HG02798 (cell line): ENCODE measurements at regions not wholly inside any gene's neighbourhood (a gene's known extent, or its start where the extent isn't known, plus 50 kb on each side); places are given as distances from the start of the nearest gene placed in this dataset.

Experiments
- ATAC-seq: cut with Tn5 transposase; IDR thresholded peaks from one replicate; pipeline ENCODE4 v1.9.1; 2021; ENCODE audit warnings: mild to moderate bottlenecking; ENCODE audit not compliant: unreplicated experiment, poor library complexity

DNA sequence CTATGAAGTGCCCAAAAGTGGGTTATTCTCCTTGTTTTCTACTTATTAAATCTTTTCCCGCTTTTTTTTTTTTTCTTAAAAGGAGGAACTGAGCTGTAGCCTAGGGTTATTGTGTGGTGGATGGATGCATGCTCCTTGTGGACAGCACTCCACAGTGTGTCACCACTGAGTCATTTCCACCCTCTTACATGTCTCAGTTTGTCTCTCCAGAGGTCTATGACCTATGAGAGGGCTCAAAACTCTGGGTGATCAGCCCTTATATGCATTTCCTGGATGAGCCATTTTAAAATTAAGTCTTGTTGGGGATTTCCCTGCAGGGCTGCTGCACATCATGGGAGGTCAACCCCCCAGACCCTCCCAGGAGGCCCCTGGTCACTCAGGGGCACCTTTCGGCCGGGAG is 102.2 kb upstream of the MOCS2 start:
- ATAC-seq: no peak

DNA sequence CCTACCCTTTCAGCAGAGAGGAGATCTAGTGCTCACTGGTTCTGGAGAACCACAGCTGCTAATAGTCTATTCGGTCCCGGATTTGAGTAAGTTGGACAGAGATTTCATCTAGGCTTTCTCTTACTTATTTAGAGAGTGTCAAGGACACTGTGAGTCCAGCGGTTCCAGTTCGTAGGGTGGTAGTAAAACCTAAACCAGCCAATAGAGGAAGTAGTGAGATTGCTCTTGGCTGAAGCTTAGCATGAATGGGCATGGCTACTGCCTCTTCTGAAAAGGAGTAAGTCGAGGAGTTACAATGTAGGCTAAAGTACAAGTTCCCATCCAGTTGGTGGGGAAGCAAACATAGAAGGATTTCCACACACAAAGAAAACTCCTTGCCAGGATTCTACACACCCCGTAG is 109.6 kb upstream of the MOCS2 start:
- peak; percentile 40 for ATAC-seq

DNA sequence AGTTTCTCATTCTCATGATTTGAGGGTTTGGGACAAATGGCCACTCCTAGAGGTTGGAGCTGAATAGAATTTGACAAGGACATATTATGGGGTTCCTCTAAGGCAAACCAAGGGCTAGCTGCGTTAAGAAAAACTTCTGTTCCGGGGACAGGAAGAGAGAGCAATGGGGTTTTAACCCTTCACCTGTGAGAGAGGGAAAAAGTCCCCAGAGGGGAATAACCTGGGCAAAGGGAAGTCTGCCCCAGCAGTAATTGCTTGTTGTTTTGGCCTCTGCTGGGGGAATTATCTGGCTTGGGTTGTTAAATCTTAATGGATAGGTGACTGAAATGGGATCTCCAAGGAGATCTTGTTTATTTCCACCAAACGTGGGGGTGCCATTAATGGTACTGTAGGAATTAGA is 110.1 kb upstream of the MOCS2 start:
- ATAC-seq: peak; percentile 59

DNA sequence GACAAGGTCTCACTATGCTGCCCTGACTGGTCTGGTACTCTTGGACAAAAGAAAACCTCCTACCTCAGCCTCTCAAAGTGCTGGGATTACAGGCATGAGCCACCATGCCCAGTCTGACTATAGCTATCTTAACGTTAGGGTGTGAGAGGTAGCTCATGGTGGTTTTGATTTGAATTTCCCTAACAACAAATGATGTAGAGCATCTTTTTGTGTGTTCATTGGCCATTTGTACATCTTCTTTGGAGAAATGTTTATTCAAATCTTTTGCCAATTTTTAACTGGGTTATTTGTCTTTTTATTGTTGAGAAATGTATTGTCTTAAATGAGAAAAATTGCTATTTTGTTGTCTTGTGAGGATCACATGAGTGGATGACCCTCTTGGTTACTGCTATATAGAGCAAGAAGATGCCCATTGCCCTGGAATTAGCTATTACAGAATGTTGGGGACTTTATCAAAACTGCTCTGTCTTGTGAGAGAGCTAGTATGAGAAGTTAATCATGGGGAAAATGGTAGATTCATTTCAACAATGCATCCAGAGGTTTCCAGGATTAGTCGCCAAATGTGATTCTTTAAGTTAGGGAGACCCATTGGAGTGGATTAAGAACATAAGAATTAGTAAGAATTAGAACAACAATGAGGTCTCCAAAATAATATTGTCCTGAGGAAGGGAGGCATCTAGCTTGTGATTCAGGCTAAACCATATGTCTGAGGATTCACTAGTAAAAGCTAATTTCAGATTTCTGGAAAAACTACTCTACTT is 124.3 kb upstream of the MOCS2 start:
- ATAC-seq: no peak

DNA sequence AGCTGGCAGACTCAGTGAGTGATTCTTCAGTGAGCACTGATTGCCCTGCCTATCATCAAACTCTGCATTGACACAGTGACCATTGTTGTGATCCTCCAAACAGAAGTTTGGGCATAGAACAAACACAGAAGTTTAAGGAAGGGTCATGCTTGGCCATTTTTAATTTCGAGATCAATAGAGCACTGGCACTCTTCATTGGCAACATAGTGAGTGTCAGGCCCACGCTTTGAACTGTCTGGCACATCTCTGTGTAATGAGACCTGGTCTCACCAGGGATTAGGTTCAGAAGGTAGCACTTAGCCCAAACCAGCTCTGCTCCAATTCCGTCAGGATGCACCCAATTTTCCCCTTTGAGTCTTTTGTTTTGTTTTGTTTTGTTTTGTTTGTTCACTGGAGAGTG is 127.1 kb upstream of the MOCS2 start:
- no peak for ATAC-seq

DNA sequence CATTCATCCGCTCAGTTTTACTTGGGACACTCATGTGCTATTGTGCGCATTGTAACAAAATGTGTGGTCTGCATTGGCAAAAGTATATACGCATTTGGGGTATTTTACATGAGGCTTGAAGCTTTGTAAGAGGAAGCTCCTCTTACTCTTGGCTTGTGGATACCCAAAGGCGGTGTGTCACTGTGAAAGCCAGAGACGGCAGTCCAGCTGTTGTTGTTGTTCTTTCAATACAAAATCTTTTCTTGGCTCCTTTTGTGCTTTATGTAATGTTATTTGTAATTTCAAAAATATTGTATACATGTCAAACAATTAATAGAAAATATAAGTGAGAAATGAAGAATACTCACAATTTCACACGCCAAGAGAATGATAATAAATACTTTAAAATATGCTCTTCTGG is 128.3 kb upstream of the MOCS2 start:
- ATAC-seq: no peak

DNA sequence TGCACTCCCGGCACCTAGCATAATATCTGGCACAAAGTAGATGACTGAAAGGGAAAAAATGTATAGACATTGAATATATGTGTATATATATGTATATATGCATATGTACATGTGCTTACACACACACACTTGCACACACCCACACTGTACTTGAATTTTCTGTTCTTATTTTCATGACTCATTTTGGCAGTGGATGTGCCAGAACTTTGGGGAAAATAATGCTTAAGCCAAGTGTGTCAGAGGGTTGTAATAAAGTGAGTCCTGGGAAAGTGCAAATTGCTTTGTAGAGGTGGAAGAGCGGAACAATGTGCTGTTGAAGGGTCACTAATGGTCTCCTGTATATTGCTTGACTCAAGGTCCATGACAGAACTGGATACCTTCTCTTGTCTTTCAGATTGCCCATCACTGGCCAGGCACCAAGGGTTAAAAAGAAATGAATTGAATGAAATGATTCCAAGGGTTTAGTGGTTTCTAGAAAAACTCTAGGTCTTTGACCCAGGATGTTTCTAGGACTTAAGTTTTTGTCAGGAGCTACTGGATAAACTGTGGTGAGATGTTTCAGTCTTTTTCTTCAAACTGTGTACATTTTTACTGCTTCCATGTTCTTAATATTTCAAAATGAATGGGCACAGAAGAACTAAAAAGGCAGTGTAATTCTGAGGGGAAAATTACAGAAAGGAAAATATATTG is 129.9 kb upstream of the MOCS2 start:
- ATAC-seq: no peak

DNA sequence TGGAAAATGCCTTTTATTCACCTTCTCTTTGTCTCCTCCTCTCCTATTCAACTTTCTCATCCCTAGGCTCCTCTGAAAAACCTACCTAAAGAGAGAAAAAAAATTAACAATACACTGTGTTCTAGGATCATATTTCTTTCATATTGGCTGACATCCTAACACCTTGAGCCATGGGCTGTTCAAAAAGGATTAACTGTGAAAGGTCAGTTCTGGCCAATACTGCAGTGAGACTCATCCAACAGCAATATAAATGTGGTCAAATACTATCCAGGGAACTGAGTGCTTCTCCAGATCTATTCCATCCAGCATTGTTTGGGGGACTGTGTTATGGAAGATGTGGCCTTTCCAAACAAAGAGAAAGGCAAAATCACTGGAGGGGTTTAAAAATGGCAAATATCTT is 131.1 kb upstream of the MOCS2 start:
- ATAC-seq: no peak

DNA sequence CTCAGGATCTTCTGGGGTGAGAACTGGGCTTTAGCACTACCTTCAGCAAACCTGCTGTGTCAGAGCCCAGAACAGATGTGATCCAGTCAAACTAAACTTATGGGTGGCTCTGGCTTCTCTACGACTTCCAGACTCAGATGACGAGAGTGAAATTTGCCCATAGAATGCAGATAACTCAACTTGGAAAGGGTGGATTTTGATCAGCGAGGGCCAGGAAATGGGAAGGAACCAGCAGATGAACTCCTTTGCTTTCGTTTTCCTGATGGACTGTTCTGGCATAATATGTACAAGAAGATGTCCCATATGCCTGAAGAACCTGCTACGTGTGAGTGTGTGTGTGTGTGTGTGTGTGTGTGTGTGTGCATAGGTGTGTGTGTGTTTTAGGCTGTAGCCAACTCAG is 132.0 kb upstream of the MOCS2 start:
- ATAC-seq: no peak

DNA sequence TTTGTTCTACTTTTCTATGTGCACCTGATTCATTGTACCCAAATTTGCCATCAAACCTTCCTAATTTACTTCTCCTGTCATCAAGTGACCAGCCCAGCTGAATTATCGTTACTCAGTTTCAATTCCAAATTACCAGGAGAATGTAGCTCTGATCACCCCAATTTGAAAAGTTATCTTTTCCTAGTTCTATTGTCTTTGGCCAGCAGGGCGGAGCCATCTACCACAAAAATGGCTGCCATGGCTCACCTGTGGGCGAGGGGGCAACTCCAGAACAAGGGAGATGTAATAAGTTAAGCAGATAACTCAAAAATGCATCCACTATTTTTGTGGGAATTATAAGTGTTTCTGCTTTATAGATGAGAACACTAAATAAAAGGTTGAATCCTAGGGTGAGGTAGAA is 133.8 kb upstream of the MOCS2 start:
- ATAC-seq: no peak

DNA sequence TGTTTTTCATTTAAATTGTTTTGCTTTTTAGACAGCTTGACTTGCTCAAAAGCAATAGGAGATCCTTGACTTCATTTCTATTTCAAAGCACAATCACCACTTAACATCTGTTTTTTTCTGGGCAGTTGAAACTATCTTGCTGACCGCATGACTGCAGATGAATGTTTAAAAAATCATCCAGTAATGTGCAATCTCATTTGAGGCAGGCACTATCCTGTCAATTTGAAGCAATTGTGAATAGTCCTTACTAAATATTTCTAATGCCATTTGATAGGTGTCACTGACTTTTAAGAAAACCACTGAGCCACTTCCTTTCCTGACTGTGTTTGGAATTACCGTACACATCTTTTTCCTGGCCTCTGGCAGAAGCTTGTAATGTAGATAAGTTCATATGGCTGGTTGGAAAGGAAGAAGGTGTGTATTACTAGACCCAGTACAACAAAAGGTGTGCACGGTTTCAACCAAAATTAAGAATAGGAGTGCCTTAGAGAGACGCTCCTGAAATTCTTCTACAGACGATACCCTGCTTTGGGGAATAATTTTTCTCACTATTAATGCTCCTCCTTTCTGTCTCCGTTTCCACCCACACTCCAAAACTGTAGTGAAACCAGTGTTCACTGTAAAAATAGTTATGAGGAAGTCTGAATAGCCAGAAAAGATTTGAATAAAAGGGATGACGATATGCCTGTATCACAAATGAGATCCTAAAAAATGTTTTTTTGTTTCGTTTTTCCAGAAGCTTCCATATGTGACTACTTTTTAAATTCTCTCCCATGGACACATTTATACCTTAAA is 136.7 kb upstream of the MOCS2 start:
- ATAC-seq: no peak

DNA sequence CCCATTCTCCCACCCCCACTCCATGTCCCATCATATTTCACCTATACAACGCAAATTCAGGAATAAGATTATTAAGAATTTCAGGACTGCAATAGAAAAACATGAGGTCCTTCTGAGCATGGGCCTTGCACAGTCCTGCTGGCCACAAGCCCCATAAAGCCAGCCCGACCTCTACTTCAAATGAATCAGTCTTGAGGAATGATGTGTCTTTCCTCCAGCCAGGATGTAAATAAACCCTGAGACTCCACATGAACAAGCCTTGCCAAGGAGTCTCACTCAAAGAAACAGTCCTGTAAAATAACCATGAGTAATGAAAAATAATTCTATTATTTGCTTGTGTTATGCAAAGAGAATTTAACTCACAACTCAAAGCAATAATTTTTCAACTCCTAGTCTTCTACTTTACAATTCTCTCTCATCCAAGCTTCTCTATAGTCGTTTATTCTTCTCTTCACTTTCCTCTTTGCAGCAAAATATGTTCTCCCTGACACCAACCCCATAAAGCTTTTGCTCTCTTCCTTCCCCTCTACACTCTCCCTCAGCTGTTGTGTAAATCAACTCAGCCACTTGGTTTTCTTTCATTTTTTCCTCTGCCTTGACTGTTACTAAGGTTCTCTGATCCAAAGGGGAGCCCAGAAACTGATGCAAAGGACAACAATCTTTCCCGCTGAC is 140.1 kb upstream of the MOCS2 start:
- no peak for ATAC-seq

DNA sequence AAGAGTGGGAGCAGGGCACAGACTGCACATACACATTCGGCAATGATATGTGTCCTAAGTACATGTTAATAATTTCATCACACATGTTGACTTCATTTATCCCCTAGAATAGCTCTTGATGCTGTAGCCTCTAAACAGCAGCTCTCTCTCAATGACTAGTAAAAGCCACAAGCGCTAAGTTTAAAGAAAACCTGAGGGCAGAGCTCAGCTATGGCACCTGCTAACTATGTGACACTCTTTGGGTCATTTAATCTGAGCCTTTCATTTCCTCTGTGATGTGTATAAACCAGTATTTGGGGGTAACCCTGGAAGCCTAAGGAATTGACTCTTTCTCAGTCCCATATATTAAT is 140.6 kb upstream of the MOCS2 start:
- ATAC-seq: no peak

DNA sequence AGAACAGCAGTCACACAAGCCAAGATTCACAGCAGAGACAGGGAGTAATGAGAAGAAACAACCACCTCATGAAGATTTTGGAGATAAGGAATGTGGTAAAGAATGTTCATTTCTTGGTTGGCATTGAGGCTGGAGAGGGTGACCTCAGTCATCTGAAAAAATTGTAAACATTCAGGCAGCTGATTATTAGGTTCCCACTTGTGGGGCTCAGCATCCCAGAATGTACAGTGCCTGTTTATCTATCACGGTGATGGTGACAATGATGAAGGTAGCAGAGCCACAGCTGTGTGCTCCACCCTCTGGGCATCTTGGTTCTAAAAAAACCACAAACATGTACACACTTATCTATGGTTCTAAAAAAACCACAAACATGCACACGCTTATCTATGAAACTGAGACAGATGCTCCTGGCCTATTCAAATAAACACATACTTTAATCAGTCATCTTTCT is 143.9 kb upstream of the MOCS2 start:
- ATAC-seq: no peak

DNA sequence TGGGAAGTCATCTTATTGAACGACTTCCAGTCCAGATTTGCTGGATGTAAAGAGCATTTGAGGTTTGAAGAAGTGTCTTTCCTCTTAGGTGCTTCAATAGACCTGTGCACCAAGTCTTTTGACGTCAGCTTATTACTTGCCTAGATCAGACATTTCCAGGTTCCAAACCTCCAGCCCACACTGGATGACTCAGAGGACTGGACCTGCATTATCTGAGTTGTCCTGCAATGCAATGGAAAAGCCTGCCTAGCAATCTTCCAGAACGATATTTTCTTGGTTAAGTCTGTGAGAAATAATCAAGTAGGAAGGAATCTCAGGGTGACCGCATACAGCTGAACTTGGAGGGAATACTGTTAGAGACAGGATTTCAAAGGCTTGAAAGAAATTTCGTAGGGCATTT is 147.2 kb upstream of the MOCS2 start:
- no peak for ATAC-seq

DNA sequence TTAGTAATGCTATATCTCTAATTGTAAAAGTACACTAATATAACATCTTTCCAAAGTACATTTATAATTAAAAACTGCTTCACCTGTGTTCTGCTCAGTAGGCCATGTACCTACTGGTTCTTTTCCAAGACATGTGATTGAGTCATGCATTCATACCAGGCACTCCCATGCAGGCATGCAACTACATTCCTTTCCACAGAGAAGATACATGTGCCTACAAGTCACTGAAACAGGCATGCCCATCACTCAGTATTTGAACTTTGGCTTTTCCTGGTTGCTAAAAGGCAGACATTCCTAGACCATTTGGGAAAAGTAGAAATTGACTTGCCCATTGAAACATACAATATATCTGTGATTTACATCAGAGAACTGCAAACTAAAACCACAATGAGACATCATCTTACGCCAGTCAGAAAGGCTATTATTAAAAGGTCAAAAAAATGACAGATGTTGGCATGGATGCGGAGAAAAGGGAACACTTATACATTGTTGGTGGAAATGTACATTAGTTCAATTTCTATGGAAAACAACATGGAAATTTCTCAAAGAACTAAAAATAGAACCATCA is 148.3 kb upstream of the MOCS2 start:
- ATAC-seq: no peak

DNA sequence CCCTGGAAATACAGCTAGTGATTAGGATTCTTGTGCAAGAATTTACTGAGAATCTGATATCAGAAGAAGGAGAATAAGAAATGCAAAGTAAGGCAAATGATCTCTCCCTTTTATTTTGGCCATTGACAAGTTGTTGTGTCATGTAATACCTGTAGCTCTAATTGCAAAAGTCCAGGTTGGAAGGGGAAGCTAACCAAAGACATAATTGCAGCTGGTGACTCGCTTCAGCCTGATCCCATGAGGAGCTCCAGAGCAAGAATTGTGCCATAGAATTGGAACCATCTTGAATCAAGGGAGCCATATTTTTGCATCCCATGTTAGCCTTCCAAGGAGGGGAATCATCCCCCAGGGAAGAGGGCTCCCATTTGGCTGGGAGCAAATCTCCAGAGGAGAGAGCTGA is 149.6 kb upstream of the MOCS2 start:
- ATAC-seq: no peak

DNA sequence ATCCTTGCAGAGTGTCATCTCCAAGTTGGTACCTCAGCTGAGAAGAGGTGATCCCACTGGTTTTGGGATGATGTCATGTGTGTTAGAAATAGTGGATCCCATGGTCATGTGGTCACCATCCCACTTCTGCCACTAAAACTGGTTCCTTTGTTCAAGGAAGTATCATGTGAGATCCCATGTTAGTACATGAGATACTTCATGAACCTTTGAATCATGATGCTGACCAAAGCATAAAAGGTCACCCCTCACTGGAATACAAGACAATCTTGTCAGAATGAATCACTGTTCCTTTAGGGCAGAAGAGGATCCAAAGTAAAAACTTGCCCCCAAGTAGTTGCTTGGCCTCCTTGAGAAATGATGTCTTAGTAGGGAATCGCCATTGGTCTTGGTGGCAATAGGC is 150.9 kb upstream of the MOCS2 start:
- ATAC-seq: no peak

DNA sequence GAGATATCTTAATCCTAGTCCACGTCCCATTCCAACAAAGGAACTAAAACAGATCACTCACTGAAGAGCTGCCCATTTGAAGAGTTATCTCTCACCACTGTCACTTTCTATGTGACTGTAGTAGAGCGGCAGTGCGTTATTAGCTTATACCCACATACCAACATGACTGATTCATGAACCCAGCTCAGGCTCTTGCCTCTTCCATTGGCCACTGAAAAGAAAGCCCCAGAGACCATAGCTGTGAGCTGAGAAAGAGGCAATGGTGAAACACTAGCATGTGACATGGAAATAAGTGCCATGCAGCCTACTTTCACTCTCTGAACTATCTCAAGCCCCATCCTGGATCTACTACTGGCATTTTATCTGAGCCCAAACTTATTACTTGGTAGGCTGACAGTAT is 151.7 kb upstream of the MOCS2 start:
- ATAC-seq: no peak

DNA sequence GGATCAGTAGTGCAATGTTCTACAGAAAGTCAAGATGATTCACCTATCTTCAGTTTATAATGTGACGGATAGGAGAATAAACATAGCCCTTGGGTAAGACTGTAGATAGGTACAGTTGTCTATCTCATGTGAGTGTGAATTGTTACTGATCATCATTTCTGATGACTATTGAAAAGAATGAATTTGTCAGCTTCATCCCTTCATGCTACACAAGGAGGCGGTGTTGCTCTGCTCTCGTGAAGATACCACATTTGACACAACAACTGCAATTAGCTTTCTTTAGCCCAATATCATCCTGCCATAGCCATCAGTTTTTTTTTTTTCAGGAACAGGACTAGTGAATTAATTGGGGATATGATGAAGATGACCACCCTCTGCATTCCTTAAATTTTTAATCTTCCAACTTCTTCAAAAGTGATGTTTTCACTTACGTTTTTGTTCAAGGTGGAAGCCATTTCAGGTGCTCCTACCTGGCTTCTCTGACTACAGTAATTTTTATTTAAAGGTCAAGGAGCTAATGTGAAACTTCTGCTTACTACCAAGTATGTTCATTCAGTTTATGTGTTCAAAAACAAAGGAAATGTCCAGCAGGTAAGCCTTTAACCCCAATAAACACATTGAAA is 152.9 kb upstream of the MOCS2 start:
- ATAC-seq: no peak
